Right kidney (tissue), 1 donor: ENCODE measurements at regions not wholly inside any gene's neighbourhood (a gene's known extent, or its start where the extent isn't known, plus 50 kb on each side); places are given as distances from the start of the nearest gene placed in this dataset.

Experiments used
- DNase-seq: peaks from one replicate; pipeline ENCODE4 v3.0.0-alpha.2; 2016

- DNase-seq = no peak
Observed at GRCh38 chr10:124302951-124303505, 115.7 kb downstream of the OAT start.

- no peak for DNase-seq
Observed at GRCh38 chr10:124301736-124302135, 117.0 kb downstream of the OAT start.

- DNase-seq = no peak
Observed at GRCh38 chr10:124300735-124301134, 118.0 kb downstream of the OAT start.

DNA sequence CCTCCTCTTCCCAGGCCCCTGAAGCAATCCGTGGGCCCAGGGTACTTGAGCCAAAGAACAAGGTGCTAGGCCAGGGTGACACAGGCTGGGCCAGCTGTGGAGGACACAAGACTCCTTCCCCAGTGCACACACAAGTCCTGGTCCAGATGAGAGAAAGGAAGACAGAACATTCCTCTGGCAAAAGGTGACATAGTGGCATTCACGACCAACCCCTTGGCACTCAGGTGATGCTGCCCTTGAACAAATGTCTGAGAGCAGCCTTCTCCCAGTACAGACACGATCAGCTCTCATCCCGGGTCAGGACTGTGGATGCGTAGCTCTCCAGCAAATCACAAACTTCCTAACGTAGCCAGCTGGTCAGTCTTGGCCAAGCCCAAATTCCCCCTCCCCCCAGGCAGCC is 118.5 kb downstream of the OAT start:
- no peak for DNase-seq

GRCh38 chr10:124299696-124300095 is 119.0 kb downstream of the OAT start:
- DNase-seq = no peak

GRCh38 chr10:124298891-124299290 is 119.8 kb downstream of the OAT start:
- no peak for DNase-seq

DNA sequence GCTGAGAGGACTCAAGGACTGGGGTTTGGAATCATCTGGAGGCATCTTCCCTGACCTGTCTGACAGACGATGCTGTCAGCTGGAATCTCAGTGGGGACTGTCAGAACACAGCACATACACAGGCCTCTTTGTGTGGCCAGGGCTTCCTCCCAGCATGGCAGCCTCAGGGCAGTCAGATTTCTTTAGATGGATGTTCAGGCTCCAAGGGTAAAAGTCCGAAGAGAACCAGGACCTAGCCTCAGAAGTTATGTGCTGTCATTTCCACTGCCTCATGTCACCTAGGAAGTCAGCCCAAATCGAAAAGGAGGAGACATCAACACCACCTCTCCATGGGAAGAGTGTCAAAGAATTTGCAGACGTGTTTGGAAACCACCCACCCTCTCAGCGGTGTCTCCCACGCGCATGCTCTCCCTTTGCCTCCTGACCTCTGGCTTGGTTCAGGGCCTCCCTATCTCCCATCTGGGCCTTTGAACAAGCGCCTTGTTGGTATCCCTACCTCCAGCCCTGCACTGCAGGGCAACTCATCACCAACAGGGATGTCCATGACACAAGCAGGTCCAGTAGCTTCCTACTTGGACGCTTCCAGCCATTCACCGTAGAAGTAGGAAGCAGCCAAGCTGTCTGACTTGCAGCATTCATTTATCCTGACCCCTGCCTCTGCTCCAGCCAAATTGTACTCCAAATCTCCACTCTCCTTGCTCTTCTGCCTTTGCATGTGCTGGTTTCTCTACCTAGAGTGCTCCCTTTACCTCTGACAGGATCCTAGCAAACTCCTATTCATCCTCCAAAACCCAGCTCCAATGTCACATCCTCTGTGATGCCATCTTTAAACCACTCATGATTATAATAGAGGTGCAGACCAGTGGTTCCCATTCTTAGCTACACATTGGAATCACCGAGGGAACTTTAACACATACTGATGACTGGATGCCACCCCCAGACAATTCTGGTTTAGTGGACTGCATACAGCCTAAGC is 121.6 kb downstream of the OAT start:
- DNase-seq = no peak

DNA sequence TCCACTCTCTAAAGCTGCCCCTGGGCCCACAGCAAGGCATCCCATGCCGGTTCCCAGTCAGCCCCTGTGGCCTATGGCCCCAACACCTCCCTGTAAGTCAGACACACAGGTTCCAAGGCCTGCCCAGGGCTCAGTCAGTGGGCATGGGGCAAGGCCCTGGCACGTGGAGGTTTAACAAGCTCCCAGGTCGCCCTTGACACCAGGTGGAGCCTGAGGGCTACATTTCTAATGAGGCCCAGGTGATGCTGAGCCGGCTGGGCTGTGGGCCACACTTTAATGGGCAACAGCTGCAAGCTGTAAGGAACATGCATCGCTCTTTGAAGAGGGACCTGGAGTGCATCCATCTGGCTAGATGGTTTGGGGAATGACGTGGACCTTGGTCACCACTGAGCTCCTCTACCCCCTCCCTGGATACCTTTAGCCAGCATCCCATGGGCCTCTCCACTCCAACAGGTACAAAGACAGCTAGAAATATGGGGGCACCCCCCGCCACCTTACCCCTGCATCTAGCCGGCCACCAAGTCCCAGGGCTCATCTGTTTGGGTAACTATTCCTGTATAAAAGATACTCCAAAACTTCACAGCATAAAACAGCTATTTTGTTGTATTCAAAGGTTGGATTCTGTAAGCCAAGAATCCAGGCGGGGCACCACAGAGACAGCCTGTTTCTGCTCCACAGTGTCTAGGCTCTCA is 122.5 kb downstream of the OAT start:
- DNase-seq = no peak

DNA sequence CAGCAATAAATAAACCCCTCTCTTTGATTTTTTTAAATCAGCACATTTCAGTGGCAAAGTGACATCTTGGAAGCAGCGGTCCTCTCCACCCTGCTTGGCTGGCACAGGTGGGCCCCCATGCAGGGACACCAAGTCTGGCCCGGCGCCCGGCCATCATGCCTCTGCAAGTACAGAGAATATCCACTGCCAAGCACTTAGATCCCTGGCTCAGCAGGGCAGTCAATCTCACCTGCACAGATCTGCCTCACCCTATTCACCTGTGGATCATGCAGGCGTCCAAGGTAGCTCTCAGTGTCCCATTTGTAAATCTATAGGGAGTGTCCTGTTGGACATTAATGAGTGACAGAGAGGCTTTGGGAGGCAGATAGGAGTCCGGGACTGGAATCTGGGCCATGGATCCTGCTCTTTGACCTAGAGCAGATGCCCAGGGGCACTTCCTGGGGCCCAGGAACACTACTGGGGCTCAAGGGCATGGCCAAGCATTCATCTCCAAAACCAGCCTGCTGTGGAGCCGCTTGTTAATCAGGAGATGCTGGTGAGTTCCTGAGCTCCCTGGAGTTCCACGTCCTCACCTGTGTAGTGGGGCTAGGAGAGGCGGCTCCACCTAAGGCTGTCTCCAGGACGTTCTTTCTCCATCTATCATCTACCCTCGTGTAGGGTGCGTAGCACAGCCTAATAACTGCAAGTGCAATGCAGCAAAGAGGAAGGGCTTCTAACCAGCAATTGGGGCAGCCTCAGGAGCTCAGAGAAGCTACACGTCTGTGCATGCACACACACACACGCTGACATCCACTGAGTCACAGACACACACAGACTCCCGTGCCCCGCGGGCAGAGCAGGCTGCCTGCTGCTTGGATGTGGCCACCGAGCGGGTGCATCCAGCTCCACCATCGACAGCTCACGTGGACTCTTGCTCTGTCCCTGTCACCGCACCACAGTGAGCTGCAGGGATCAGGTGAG is 123.6 kb downstream of the OAT start:
- DNase-seq = no peak

GRCh38 chr10:124293616-124294449 is 124.9 kb downstream of the OAT start:
- DNase-seq = no peak

DNA sequence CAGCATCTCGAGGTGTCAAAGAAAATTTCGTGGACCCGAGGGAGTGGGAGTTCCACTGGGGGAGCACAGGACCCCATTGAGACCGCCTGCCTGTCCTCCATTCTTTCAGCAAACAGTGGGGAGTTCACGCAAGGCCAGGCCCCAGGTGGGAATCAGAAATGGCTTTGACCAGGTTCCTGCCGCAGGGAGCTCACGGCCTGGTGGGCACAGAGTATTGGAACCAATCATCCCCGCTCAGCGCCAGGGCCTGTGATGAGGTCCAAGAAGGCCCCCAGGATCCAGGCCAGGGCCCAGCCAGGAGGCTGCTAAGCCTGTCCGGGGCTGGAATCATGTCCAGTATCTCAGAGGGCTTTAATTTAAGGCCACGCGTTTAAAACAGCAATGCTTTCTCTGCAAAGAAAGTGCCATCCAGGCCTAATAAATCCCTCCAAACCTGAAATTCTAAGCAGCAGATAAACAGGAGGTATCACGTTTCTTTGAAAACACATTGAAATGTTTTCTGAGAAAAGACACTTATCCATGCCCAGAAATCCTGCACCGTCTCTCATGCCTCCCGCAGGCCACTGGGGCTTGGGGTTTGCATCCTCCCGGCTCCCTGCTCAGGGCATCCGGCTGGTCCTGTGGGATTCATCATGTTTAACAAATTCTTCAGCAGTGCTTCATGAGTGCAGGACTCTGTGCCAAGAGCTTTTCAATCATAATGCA is 125.7 kb downstream of the OAT start:
- peak; percentile 35 for DNase-seq

DNA sequence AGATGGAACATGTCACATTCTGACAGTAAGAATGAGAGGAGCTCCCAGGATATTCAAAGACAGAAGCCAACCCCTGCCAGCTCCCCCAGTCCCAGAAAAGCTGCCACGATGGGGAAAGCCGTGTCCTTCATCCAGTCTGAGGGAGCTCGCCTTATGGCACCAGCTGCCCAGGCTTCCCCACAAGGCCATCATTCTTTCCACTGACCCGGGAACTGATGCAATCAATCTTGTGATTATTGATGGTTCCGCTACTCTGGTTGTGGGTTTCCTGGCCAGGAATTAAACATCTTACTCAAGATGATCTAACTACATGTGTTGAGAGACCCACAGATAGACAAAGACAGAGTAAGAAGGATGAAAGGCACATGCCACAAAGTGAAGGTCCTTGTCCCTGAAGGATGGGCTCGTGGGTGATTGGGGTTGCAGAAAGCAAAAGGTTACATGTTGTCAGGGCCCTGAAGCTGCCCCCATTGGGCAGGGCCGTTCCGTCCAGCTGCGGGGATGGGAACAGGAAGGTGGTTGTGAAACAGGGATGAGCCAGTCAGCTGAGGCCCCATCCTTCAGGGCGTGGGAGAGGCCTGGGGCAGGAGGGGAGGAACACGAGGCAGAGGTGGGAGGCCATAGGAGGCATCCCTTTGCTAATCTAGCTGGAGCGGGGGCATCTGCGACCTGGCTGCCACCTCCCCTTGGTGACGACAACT is 127.6 kb downstream of the OAT start:
- DNase-seq = no peak

DNA sequence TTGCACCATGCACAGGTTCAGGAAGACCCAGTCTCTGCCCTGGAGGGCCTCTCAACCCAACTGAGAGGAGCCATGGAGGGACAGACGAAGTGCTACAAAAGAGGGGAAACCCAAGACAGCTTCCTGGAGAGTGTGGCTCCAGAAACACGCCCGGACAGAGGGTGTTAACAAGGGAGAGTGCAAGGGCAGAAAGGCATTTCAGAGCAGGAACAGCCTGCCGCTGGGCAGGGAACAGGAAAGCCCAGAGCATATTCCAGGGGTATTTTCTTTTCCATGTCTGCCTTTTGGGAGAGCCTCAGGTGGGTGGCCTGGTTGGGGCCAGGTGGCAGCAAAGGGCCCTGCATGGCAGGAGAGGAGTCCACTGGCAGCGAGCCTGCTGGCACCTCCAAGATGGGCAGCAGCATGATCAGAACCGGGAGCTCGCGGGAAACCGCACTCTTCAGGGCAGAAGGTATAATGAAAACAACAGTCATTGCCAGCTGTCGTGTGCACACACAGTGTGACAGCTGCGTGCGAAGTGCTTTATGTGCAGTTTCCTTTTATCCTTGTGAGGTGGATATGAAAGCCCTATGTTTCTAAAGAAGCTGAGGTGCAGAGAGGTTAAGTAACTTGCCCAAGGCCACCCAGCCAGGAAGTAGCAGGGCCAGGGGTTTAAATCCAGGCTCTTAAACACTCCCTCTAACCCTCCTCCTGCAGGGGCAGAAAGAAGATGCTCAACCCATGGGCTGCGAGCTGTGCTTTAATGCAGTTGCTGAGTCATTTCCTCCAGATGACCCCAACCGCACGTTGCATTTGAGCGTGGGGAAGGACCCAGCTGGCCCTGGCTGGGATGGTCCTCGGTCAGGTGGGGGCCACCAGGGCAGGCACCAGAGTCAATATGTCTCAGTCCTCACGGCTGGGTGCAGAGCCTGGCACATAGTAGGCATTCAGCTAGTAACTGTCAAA is 128.6 kb downstream of the OAT start:
- no peak for DNase-seq

GRCh38 chr10:124288928-124289850 is 129.5 kb downstream of the OAT start:
- DNase-seq = no peak

GRCh38 chr10:124288486-124288885 is 130.2 kb downstream of the OAT start:
- DNase-seq = no peak

GRCh38 chr10:124287791-124288190 is 130.9 kb downstream of the OAT start:
- DNase-seq = no peak

DNA sequence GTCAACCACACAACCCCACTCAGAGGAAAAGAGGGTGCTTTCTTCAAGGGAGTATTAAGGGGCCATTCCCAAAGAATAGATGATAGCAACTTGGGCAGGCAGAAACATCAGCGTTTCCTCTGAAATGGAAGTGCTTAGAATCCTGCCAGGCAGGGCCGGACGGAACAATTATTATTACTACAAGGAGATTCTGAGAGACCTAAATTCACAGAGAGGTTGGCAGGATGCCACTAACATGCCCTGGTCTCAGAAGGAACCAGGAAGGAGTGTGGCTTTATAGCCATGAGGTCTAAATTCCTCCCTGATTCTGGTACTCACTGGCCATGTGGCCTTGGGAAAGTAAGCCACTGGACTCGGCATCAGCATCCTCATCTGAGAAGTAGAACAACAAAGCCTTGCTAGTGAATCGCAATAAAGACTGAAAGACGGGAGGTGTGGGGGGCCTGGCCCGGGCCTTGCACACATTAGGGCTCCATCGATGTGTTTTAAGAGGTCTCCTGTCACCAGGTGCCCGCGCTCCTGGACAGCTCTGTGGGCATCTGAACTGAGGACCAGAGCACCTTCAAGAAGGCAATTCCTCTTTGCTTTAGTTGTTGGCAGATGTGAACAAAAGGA is 131.5 kb downstream of the OAT start:
- no peak for DNase-seq
